ENCODE measurements at regions not wholly inside any gene's neighbourhood (a gene's known extent, or its start where the extent isn't known, plus 50 kb on each side); places are given as distances from the start of the nearest gene placed in this dataset.

DNA sequence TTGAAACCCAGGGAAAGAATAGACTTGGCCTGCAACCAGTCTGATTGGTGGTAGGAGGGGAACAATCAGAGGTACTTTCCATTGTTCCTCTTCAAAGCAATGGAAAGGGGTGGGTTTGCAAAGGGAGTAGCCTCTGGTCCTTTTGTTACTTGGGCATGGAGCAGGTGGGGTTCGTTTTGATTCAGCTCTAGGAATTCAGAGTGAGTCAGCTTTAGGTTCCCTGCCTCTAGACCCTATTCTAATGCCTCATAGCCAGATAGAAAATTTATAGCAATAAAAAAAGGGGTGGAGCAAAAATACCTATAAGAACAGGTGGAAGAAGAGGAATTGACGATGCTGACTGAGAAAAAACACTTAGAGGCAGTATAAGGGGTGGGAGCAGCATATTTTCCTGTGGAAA is 636.4 kb downstream of the PLCL1 start:
- BruUV-seq (replicated peaks): no TSS peak
- Histone ChIP-seq H3K27ac (ENCODE audit: extremely low read depth, low read depth, low read length) (no peak overlapping the region), H3K4me1 (replicated peaks in 1 of 2; ENCODE audit: control insufficient read depth in 2 of 2, insufficient read depth in 2 of 2, low read length in 2 of 2) (no peaks in the 10 kb centered on the region), H3K36me3 (ENCODE audit: control insufficient read depth, insufficient read depth, low read length) (no peaks in the 10 kb centered on the region), H3K9ac (ENCODE audit: insufficient read depth in 1 of 2, low read depth in 2 of 2, low read length in 2 of 2) (no peak overlapping the region), H2AFZ (ENCODE audit: low read depth, low read length) (no peak overlapping the region), H4K20me1 (replicated peaks; ENCODE audit: control insufficient read depth, insufficient read depth, low read length) (no peaks in the 10 kb centered on the region), H3K4me3 (no peak overlapping the region), H3K4me2 (ENCODE audit: insufficient read depth, low read length) (no peak overlapping the region), H3K9me3 (replicated peaks; ENCODE audit: control insufficient read depth, insufficient read depth, low read depth, low read length) (no peaks in the 10 kb centered on the region), H3K27me3 (ENCODE audit: control insufficient read depth in 2 of 2, insufficient read depth in 2 of 2, low read length in 2 of 2) (no peaks in the 10 kb centered on the region), H3K9me1 (ENCODE audit: control insufficient read depth, insufficient read depth, low read length) (no peaks in the 10 kb centered on the region), H3K79me2 (ENCODE audit: control insufficient read depth, insufficient read depth, low read length) (no peaks in the 10 kb centered on the region)
- POLR2A ChIA-PET: no interaction called here
- CTCF ChIA-PET (ENCODE audit: low intra/inter-chr PET ratio): no interaction called here
- FAIRE-seq (no peak), ATAC-seq (no peak), DNase-seq (ENCODE audit: extremely low read depth in 1 of 4, low spot score in 3 of 4) (no peak)
- 0% methylated on average over 2 of the region's 2 CpGs for WGBS (ENCODE audit: insufficient coverage, low coverage, missing lambda C conversion rate)
- intact Hi-C loops (cut with micrococcal nuclease): no loop called here
- in situ Hi-C loops (cut with MboI): no loop called here
- TF ChIP-seq, protein P1, sequence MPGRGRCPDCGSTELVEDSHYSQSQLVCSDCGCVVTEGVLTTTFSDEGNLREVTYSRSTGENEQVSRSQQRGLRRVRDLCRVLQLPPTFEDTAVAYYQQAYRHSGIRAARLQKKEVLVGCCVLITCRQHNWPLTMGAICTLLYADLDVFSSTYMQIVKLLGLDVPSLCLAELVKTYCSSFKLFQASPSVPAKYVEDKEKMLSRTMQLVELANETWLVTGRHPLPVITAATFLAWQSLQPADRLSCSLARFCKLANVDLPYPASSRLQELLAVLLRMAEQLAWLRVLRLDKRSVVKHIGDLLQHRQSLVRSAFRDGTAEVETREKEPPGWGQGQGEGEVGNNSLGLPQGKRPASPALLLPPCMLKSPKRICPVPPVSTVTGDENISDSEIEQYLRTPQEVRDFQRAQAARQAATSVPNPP (IDR thresholded peaks at IDR 0.05; ENCODE audit: borderline replicate concordance, insufficient read depth, insufficient read length): no peak
- TF ChIP-seq CAMTA2 (CRISPR knock-in tag; conservative IDR thresholded peaks at IDR 0.05) (no peak), IRF2 (CRISPR knock-in tag; IDR thresholded peaks at IDR 0.05) (no peak), SMAD4 (CRISPR knock-in tag; conservative IDR thresholded peaks at IDR 0.05) (no peak), PHF21A (IDR thresholded peaks at IDR 0.05; ENCODE audit: borderline replicate concordance, low read depth) (no peak), SIX5 (IDR thresholded peaks at IDR 0.05; ENCODE audit: borderline replicate concordance in 1 of 2, insufficient read depth in 1 of 2, low read depth in 1 of 2, low read length in 2 of 2) (no peak), ADNP (tag; IDR thresholded peaks at IDR 0.05) (no peak), TEAD1 (CRISPR knock-in tag; IDR thresholded peaks at IDR 0.05) (no peak)
- TF ChIP-seq, protein P2, sequence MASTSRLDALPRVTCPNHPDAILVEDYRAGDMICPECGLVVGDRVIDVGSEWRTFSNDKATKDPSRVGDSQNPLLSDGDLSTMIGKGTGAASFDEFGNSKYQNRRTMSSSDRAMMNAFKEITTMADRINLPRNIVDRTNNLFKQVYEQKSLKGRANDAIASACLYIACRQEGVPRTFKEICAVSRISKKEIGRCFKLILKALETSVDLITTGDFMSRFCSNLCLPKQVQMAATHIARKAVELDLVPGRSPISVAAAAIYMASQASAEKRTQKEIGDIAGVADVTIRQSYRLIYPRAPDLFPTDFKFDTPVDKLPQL (IDR thresholded peaks at IDR 0.05; ENCODE audit: extremely low read depth, insufficient read length): no peak
- TF ChIP-seq, protein P3, sequence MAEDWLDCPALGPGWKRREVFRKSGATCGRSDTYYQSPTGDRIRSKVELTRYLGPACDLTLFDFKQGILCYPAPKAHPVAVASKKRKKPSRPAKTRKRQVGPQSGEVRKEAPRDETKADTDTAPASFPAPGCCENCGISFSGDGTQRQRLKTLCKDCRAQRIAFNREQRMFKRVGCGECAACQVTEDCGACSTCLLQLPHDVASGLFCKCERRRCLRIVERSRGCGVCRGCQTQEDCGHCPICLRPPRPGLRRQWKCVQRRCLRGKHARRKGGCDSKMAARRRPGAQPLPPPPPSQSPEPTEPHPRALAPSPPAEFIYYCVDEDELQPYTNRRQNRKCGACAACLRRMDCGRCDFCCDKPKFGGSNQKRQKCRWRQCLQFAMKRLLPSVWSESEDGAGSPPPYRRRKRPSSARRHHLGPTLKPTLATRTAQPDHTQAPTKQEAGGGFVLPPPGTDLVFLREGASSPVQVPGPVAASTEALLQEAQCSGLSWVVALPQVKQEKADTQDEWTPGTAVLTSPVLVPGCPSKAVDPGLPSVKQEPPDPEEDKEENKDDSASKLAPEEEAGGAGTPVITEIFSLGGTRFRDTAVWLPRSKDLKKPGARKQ (CRISPR knock-in tag; IDR thresholded peaks at IDR 0.05): no peak
